Spleen (tissue), 11 donors: ENCODE measurements at regions not wholly inside any gene's neighbourhood (a gene's known extent, or its start where the extent isn't known, plus 50 kb on each side); places are given as distances from the start of the nearest gene placed in this dataset.

Experiments
- DNase-seq: peaks from one replicate; pipeline ENCODE4 v3.0.0-alpha.2; 2020
- H3K27ac ChIP-seq, 8 donors: fragments of 200-600 bp; sonication (generic) in 7 of 8; 1 replicate in 4 of 8; 2 replicates in 4 of 8; pipeline versions ENCODE4 v1.5.0 to v1.8.0; 2016 to 2021; ENCODE audit warnings: inconsistent platforms in 4 of 8, mild to moderate bottlenecking in 4 of 8, moderate library complexity in 1 of 8
- H3K27me3 ChIP-seq, 7 donors: fragments of 200-600 bp; sonication (generic) in 6 of 7; replicated peaks in 1 of 7; 1 replicate in 4 of 7; 2 replicates in 3 of 7; pipeline versions ENCODE4 v1.5.0 to v1.8.0; 2016 to 2021; ENCODE audit warnings: inconsistent platforms in 3 of 7, mild to moderate bottlenecking in 1 of 7
- H3K36me3 ChIP-seq, 6 donors: fragments of 200-600 bp; sonication (generic) in 5 of 6; 1 replicate in 4 of 6; 2 replicates in 2 of 6; pipeline versions ENCODE4 v1.5.0 to v1.8.0; 2016 to 2021; ENCODE audit warnings: inconsistent platforms in 2 of 6
- H3K4me1 ChIP-seq, 6 donors: fragments of 200-600 bp; sonication (generic) in 5 of 6; 1 replicate in 3 of 6; 2 replicates in 3 of 6; pipeline versions ENCODE4 v1.5.0 to v1.8.0; 2016 to 2021; ENCODE audit warnings: inconsistent platforms in 3 of 6
- H3K4me3 ChIP-seq, 8 donors: fragments of 200-600 bp; sonication (generic) in 7 of 8; 1 replicate in 4 of 8; 2 replicates in 4 of 8; pipeline versions ENCODE4 v1.5.0 to v1.8.0; 2016 to 2021; ENCODE audit warnings: inconsistent platforms in 4 of 8, mild to moderate bottlenecking in 4 of 8, moderate library complexity in 2 of 8
- H3K9me3 ChIP-seq, 8 donors: fragments of 200-600 bp; sonication (generic) in 7 of 8; 1 replicate in 4 of 8; 2 replicates in 4 of 8; pipeline versions ENCODE4 v1.5.0 to v1.8.0; 2016 to 2021; ENCODE audit warnings: inconsistent platforms in 4 of 8
- POLR2A ChIP-seq, 3 donors: fragments of 450-650 bp; IDR thresholded peaks; one replicate each; pipeline ENCODE4 v1.5.1; 2017; ENCODE audit warnings: antibody characterized with exemption in 3 of 3, mild to moderate bottlenecking in 1 of 3
- POLR2AphosphoS5 ChIP-seq, 3 donors: sonication (generic); formaldehyde crosslinking; IDR thresholded peaks; one replicate each; pipeline ENCODE4 v1.5.1; 2017; ENCODE audit warnings: antibody characterized with exemption in 3 of 3
- WGBS, 5 donors: extraction: QIAGEN DNeasy Blood & Tissue Kit in 3 of 5; methylation state at CpG; one replicate each; pipeline versions ENCODE4 v1.1.5 to v1.1.7; 2013 to 2018; 5-methylcytosine and 5-hydroxymethylcytosine counted together
- intact Hi-C: fragments of 100-400 bp; cut with DNase I; formaldehyde crosslinking; loops from one replicate; pipeline ENCODE4 v1.15.0; 2023; ENCODE audit warnings: low total_unique reads
- TF ChIP-seq, protein P1 (sequence below), 11 experiments: fragments of 200-600 bp in 7 of 11; fragments of 450-650 bp in 4 of 11; sonication (generic) in 4 of 11; IDR thresholded peaks in 8 of 11; conservative IDR thresholded peaks in 3 of 11; 1 replicate in 7 of 11; 2 replicates in 4 of 11; pipeline versions ENCODE4 v1.4.0 to v1.8.0; 2016 to 2021; ENCODE audit warnings: antibody characterized with exemption in 11 of 11, inconsistent platforms in 4 of 11, mild to moderate bottlenecking in 1 of 11
- donor health status: healthy with polysubstance abuse.
- donor health status: DM: no; HTN: no; CAD: no; lungs with moderate emphysema.
- donor health status: DM: no; HTN: no; CAD: no.
- donor health status: Bipolar disorder and iron deficiency.
- donor health status: healthy.
- donor health status: DM: no; HTN: no; CAD: no.
- donor health status: DM: yes; HTN: yes; CAD: no.

DNA sequence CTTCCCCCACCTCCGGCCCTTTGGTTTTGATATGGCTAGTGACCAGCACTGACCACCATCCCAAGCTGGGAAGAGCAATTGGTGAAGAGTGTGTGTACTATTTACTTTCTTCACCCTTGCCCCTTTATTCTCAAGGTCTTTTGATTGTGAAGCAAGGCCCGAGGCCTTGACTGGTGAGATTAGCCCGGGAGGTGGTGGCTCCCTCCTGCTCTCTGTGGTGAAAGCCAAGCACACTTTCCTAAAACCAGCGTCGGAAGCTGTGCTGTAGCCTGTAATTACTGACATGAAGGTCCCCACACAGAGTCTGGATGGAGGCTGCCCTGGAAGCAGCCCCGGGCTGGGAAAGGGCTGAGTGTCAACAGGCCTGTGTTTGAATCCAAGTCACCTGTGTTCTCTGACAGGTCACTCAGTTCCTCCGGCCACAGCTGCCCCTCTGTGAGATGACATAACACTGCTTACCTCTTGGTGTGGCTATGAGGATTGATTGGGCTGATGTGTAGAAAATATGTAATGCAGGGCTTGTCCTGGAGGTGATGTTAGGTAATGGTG lies 60.5 kb upstream of the PRR23C start:
- DNase-seq: no peak
- no peak for TF ChIP-seq POLR2AphosphoS5 (IDR thresholded peaks at IDR 0.05)
- TF ChIP-seq, protein P1, sequence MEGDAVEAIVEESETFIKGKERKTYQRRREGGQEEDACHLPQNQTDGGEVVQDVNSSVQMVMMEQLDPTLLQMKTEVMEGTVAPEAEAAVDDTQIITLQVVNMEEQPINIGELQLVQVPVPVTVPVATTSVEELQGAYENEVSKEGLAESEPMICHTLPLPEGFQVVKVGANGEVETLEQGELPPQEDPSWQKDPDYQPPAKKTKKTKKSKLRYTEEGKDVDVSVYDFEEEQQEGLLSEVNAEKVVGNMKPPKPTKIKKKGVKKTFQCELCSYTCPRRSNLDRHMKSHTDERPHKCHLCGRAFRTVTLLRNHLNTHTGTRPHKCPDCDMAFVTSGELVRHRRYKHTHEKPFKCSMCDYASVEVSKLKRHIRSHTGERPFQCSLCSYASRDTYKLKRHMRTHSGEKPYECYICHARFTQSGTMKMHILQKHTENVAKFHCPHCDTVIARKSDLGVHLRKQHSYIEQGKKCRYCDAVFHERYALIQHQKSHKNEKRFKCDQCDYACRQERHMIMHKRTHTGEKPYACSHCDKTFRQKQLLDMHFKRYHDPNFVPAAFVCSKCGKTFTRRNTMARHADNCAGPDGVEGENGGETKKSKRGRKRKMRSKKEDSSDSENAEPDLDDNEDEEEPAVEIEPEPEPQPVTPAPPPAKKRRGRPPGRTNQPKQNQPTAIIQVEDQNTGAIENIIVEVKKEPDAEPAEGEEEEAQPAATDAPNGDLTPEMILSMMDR (IDR thresholded peaks at IDR 0.05 in 8 of 11, conservative IDR thresholded peaks at IDR 0.05 in 3 of 11): no peak
- TF ChIP-seq POLR2A (IDR thresholded peaks at IDR 0.05): no peak
- peaks cover 0 to 12% (median 0%) of the 10 kb centered on the region in 7 donors for H3K27me3 ChIP-seq
- no peak overlapping the region for H3K27ac ChIP-seq
- no peaks in the 10 kb centered on the region for H3K4me1 ChIP-seq
- WGBS, 5 donors: 78 to 91% (median 84%) methylated on average over 7 of the region's 7 CpGs
- H3K9me3 ChIP-seq: no peaks in the 10 kb centered on the region
- intact Hi-C loops: no loop called here
- no peaks in the 10 kb centered on the region for H3K36me3 ChIP-seq
- H3K4me3 ChIP-seq: no peak overlapping the region

DNA sequence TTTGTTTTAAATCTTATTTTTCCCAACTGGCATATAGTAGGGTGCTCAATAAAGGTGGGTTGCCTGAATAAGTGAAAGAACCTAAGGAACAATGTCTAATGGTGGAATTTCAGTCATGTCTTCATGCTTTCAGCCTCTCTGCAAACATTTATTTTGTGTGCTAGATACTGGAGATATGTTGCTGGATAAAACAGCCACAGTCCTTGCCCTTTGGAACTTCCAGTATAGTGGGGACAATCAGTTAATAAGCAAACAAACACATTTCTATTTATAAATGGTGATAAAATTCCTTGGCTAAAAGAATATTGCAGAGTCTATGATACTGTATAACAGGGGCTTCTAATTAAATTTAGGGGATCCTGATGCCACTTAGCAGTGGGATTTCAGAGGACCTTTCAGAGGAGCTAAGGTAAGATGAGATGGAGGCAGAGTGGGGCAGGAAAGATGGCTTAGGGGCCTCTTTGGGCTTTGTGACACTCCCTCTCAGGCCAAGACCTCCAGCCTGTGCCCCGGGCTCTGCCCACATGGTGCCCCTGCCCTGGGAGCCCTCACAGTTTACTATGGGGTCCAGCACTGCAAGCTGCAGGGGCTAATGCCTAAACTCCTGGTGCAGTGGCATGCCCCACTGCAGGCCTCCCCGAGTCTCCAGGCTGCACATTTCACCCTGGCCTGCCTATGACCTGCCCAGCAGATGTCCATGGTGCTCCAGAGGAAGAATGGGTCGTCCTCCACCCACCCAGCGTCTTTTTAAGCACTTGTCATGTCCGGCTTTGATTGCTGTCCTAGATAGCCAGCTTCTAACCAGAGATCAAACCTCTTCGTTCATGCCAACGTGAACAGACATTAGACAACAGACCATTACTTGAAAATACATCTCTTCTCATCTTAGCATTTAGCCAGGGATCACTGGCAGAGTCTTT lies 61.6 kb upstream of the PRR23C start:
- H3K9me3 ChIP-seq: no peaks in the 10 kb centered on the region
- no peak for DNase-seq
- H3K4me3 ChIP-seq: no peak overlapping the region
- H3K36me3 ChIP-seq: no peaks in the 10 kb centered on the region
- TF ChIP-seq, protein P1 (IDR thresholded peaks at IDR 0.05 in 8 of 11, conservative IDR thresholded peaks at IDR 0.05 in 3 of 11): no peak
- TF ChIP-seq POLR2AphosphoS5 (IDR thresholded peaks at IDR 0.05): no peak
- TF ChIP-seq POLR2A (IDR thresholded peaks at IDR 0.05): no peak
- no peak overlapping the region for H3K27ac ChIP-seq
- H3K27me3 ChIP-seq: peaks cover 0 to 15% (median 0%) of the 10 kb centered on the region in 7 donors
- 58 to 75% (median 71%) methylated on average over 7 of the region's 7 CpGs for whole genome bisulfite sequencing, 5 donors
- H3K4me1 ChIP-seq: no peaks in the 10 kb centered on the region
- intact Hi-C loops: no loop called here

DNA sequence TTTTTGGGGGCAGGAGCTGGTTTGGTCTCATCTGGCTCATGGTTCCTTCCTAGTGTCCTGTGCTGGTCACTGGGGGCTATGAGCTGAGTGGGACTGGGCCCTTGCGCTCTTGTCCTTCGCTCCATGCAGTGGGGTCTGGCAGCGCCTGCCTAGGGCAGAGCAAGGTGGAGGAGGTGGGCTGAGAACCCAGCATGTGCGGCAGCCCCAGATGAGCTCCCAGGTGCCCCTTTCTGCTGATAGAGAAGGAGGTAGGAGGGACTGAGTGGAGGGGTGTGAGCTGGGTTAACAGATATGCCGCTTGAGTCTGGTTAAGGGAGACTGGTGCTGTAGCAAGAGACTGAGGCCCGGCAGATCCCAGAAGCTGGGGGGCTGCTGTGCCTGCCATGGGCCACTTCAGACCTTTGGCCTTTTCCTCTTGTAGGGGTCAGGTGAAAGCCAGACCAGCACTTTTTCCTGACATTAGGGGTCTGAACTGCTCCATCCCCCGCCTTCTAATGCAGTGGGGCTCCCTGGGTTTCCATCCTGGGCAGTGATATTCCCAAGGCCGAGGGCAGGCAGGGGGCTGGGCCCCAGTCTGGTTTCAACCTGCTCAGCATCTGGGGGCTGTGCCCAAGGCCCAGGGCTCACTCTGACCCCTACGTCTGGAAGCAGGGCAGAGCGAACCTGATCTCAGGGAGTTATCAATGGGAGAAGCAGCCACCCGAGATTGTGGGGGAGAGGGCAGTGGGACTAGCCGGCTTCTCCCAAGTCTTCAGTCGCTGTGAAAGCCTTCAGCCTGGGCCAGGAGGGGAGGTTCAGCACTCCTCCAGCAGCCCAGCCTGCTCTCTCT lies 62.9 kb upstream of the PRR23C start:
- WGBS, 5 donors: 71 to 87% (median 85%) methylated on average over 13 of the region's 13 CpGs
- H3K4me1 ChIP-seq: peaks cover 0 to 7% (median 2%) of the 10 kb centered on the region in 6 donors
- H3K36me3 ChIP-seq: no peaks in the 10 kb centered on the region
- no peak overlapping the region for H3K4me3 ChIP-seq
- H3K27ac ChIP-seq: no peak overlapping the region
- DNase-seq: peak; percentile 54
- H3K9me3 ChIP-seq: no peaks in the 10 kb centered on the region
- no peak for TF ChIP-seq POLR2AphosphoS5 (IDR thresholded peaks at IDR 0.05)
- no peak for TF ChIP-seq POLR2A (IDR thresholded peaks at IDR 0.05)
- TF ChIP-seq, protein P1 (IDR thresholded peaks at IDR 0.05 in 8 of 11, conservative IDR thresholded peaks at IDR 0.05 in 3 of 11): no peak
- H3K27me3 ChIP-seq: peaks cover 0 to 16% (median 0%) of the 10 kb centered on the region in 7 donors
- intact Hi-C loops: no loop called here
